ENCODE measurements at regions not wholly inside any gene's neighbourhood (a gene's known extent, or its start where the extent isn't known, plus 50 kb on each side); places are given as distances from the start of the nearest gene placed in this dataset.
"Not testable (repeated sequence)": the region's sequence is repeated elsewhere in the genome, so short reads cannot be mapped to it uniquely, and the experiment has no call there.

DNA sequence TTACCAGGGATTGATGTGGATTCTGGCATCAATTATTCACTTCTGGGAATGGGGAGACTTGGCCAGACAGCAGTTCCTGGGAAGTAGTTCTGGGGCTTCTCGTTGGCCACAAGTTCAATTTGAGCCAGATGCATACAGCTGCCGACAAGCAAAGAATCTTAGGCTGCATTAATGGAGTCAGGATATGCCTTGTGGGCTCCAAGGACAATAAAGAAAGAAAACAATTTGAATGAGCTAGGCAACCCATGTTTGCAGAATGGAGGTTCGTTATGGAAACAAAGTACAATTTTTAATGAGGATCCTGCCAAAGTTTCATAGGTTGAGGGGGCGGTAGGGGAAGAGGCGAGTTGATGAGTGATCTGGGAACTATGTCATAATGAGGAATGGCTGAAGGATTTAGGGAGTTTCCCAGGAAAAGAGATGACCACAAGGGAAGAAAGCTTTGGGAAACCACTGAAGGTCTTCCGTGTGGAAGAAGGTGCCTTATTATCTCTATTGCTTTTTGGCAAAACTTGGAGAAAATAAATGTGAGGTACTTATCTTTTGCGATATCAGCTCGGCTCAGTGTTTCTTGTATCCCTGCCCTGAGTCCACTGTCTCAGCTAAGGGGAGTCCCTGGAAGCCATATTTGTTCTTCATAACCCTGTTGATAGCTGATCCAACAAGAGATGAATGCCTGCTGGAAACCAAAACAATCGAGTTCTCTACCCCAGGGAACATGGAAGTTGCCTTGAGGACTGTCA lies 181.0 kb upstream of the ZNF217 start:
- DNase-seq: no peak

DNA sequence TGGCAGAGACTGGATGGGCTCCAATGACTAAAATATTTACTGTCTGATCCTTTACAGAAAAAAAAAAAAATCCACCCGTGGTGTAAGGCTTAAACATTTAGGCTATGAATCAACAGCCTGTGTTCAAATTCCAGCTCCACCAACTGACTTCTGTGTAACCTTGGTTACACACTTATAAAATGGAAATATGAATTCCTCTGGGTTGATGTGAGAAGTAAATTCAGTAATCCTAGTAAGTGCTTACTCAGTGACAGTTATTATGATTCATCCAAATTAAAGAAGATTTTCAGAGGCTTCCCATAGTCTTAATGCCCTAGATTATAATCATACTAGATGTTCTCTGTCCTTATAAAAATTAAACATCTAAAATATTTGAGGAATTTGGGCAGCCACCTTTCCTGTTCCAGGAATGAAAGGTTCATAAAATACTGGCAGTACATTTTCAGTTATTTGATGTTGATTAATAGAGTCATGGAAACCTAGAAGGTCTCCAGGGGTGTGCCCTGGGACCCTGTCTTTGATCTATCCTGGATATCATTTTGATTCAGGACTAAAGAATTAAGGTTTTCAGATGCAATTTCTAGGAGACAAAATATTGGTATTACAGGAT lies 180.3 kb upstream of the ZNF217 start:
- DNase-seq: no peak

DNA sequence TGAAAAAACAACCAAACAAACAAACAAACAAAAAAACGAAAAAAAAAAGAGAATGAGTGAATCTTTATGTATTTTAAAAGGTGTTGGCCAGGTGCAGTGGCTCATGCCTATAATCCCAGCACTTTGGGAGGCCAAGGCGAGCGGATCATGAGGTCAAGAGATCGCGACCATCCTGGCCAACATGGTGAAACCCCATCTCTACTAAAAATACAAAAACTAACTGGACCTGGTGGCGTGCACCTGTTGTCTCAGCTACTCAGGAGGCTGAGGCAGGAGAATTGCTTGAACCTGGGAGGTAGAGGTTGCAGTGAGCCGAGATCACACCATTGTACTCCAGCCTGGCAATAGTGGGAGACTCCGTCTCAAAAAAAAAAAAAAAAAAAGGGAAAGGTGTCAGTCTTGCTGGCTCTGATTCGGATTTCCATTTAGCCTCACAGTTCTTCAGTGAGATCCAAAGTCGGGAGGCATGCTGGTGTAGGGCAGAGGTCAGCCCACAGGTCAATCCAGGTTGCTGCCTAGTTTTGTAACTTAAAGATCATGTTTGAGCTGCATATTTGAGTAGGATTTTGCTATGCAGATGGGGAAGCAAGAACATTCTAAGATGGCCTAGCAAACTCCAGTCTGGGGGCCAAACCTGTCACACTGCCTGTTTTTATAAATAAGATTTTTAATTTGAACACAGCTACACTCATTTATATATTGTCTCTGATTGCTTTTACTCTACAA lies 179.6 kb upstream of the ZNF217 start:
- DNase-seq: not testable (repeated sequence)

DNA sequence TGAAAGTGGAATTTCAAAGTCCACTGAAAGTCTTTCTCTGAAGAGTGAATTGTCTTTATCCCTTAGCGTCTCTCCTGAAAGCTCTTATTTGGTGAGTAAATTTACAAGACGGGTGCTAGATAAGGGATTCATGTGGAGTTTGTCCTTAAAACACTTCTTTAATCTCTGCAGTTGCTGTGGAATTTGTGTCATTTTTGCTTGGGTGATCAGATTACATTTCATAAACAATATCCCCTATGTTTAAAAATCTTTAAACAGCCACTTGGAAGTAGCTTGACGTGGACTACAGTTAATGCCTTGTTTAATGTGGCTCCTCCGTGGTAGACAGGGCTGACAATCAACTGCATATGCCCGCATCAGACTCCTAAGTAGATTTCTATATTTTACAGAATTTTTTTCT lies 175.4 kb upstream of the ZNF217 start:
- DNase-seq: no peak

DNA sequence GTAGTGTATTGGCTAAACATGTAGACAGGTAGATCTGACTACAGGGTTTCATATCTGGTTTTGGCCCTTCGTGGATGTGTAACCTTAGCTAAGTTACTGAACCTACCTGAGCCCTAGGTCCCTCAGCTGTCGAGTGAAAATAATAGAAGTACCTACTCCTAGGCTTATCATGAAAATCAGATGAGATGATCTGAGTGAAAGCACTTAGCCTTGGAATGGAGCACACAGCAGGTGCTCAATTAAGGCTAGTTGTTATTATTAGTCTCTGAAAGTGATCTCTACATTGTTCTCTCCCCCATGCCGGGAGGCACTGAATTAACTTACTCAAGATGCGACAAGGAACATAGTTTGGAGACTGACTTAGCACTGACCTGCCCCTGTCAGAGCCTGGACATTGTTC lies 174.7 kb upstream of the ZNF217 start:
- DNase-seq: no peak

DNA sequence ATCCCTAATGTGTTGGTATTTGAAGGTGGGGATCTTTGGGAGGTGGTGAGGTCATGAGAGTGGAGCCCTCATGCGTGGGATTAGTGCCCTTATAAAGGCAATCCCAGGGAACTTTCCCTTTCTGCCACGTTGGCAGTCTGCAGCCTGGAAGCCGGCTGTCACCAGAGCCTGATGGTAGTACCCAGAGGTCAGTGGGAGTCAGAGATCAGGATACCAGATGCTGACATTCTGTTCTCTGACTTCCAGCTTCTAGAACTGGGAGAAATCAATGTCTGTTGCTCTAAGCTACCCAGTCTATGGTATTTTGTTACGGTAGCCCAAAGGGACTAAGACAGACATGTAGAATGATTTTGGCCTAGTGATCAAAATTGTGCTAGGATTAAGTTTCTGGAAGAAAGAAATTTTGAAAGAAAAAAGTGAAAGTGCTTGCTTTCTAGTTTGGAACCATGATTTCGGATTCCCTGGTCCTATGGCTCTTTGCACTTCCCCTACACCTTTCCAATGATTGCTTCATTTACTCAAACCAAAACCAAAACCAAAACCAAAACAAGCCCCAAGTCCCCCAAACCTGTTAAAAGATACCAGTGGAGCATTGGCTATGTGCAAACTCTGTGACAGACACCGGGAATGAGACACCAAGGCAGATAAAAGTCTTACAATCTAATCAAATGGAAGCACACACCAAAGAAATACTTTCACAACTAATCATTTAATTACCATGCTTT lies 173.7 kb upstream of the ZNF217 start:
- no peak for DNase-seq

DNA sequence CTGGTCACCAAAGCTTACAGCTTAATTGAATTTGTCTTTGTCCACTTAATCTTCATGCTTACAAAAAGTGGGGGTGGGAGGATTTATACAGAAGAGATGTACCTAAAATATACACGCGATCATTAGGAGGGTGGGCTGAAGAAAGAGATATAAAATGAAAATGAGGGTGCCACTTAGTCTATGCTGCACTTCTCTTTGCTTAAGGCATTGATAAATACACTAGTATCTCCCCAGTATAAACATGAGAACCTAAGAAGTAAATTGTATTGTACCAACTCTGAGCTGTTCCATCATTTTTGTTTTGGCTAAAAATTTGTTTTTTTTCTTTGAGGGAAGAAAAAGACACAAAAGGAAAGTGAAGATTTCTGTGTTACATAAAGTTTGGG lies 170.8 kb upstream of the ZNF217 start:
- no peak for DNase-seq

DNA sequence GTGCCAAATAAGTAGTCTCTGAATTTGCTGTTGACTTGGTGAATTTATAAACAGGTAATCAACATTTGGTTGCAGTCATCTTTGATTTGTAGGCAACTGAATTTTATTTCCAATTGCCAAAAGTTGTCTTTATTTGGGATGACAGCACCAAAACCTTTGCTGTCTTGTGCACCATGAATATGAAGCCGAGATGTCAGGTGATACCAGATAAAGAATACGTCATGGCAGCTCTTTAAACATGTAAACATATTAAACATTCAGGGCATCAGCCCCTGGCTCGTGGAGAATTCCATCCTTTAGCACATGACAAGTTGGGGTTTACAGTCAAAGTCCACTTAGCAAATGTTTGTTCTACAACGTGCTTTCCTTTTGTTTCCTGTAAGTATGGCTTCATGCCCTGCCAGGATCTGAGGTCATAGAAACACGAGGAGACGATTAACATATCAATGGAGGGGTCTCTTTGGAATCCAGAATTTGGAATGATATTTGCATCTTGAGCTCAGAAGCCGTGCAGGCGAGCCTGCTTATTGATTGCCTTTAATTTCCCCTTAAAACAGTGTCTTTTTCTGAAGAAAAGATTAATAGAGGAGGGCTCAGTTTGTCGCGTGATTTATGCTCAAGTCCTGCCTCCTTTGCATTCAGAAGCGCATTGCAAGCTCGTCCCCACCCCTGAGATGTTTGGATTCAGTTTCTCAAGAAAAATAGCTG lies 170.2 kb upstream of the ZNF217 start:
- peak in 2 of 56 donors; percentile 12 to 42 for DNase-seq

DNA sequence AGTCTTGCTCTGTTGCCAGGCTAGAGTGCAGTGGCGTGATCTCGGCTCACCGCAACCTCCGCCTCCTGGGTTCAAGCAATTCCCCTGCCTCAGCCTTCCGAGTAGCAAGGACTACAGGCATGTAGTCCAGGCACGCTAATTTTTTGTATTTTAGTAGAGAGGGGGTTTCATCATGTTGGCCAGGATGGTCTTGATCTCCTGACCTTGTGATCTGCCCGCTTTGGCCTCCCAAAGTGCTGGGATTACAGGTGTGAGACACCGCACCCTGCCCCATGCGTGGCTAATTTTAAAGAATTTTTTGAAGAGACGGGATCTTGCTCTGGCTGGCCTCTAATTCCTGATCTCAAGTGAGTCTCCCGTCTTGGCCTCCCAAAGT lies 168.8 kb upstream of the ZNF217 start:
- DNase-seq: not testable (repeated sequence)

DNA sequence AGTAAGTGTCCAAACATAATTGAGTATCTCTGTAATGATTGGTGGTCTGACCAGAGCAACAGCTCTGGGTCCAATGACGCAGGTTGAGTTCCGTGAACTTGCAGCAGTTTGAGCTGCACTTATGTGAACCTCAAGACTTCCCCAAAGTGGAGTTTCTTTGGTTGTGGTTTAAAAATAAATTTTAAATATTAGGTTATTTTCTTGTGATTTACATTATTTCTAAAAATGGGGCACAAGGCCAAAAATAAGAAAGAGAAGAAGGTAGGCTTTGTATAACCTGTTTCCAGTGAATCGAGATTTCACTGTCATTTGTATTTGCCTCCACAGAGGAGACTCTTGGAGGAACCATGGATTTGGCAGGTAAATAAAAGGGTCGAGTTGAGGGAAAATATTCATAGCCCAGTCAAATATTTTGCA lies 166.4 kb upstream of the ZNF217 start:
- DNase-seq: no peak

DNA sequence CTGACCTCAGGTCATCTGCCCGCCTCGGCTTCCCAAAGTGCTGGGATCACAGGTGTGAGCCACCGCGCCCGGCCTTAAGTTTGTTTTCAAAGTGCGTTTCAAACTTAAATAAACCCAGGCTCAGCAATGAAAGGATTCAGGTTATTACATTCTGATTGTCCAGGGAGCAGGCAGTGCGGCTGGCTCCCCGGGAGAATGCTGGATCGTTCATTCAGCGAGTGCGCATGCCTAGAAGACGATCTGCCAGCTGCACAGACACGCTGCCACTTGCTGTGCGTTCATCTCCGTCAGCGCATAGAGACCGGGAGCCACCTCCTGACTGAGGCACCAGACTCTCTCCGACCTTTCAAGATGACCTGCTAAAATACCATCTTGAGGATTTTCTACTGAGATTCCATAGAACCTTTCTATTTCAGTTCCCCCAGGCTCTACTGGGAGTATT lies 163.9 kb upstream of the ZNF217 start:
- peak in 26 of 56 donors; percentile 1 to 65 (median 21) for DNase-seq

DNA sequence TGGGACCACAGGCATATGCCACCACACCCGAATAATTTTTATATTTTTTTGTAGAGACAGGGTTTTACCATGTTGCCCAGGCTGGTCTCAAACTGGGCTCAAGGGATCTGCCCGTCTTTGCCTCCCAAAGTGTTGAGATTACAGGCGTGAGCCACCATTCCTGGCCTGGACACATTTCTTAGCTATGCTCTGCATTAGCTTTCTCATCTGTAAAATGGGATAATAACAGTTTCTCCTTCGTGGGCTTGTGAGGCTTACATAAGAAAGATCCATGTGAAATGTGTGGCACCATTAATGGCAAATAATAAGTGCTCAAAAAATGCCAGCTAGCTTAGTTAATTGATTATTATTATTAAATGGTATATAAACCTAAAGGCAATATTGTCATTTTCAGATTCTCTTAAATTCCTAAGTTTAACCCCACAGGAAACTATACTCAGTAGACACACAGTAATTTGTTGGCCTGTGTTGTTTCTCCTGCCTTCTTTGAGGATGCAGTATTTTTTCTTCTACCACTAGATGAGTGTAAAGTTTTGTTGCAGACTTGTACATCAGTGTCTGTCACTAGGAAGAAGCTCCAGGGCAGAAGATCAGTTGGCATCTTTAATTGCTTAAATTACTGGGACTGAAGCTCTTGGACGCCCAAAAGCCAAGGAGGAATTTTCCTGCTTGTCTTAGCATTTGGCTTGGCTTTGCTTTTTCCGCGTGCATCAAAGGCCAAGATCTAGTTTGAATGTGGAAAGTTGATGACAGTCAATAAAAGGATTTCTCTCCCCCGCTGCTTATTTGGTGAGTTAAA lies 162.3 kb upstream of the ZNF217 start:
- DNase-seq: no peak

DNA sequence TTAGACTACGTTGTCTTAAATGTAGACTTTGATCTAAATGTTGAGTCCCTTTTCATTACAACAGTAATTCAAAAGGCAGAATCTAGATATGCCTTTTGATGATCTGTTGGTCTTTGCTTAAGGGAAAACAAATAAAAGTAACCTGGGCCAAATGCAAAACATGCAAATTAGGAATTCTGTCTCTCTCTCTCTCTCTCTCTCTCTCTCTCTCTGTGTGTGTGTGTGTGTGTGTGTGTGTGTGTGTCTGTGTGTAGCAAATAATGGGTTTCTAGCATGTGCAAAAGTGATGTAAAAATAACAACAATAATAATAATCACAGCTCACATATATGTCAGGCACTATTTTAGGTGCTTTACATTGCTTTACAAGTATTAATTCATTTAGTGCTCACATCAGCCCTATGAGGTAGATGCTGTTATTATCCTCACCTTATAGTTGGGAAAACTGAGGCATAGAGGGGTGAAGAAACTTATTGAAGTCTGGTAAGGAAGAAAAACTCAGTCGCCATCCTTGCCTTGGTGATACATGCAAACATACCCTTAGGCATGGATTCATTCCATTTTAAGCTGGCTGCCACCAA lies 160.3 kb upstream of the ZNF217 start:
- no peak for DNase-seq

DNA sequence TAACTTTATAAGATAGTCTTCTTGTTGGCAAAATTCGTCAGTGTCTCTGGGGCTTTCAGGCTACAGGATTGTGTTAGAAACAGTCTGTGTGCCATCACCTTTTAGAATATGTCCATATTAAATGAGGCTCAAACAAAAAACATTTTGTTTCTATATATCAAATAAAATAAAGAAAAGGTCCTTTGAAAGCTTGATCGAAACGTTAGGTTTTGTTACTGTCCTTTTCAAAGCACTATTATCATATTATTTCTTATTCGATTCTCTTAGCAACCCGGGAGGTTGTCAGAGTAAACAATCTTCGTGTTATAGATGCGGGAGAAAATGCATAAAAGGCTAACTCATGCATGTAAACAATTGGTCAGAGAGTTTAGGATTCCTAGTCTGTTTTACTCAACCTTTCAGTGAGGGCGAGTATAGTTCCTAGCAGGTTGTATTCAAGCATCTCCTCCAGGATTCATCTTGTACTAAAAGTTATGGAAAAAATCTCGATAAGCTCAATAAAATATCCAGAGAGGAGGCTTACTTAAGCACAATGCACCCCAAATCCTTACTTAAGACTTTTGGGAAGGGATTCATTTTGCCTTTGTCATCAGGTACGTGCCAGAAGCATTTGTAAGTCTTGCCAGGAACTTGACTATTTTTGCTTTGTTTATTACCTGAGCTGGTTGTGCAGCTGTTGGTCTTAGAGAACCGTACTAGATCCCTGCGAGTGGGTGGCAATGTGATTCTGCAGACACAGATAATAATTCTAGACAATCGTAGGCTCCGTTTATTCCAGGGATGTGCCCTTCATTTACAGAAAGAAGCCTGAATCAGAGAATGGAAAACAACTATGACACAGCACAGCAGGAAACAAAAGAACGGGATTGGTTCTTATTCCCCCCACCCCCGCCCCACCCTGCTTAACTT lies 159.6 kb upstream of the ZNF217 start:
- DNase-seq: no peak

DNA sequence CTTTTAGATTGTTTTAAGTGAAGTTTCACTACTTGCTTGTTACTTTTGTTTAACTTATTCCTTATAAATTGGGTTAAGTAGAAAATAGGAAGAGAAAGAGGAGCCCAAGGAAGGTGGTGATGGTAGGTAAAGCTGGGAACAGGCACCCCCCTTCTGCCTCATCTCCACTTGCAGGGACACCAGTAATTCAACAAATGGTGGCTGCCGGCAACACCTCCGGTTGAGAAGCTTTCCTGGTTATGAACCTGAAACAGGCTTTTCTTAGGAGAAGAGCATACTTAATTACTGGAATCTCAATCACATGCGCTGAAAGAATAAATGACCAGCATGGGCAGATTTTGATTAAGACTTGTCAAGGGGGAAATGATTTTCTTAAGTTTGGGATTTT lies 158.9 kb upstream of the ZNF217 start:
- DNase-seq: no peak

DNA sequence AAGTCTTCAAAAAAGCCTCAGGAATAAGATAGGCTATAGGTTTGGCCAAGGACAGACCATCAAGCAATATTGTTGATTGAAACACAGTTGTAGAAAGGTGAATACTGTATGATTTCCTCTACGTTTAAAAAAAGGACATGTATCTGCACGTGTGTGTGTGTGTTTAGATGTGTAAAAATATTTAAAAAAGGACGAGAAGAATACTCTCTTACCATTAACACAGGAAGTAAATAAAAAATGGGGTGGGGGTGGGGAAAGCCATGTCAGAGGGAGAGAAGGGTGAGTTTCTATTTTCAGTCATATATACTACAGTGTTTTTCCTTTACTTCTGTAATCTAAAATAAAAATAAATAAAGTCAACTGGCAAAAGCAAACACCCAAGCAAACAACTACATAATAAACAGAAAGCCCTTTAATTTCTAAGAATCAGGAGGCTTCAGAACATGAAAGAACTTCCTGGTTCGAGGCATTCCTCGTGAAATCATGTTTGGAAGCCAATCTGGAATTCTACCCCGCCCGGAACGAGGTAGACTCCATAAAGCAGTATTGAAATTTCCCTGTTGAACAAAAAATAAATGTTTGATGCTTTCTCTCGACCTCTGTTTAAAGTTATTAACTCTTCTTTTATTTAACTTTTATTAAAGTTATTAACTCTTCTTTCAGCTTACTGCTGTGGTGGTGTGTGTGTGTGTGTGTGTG lies 158.1 kb upstream of the ZNF217 start:
- DNase-seq: no peak

DNA sequence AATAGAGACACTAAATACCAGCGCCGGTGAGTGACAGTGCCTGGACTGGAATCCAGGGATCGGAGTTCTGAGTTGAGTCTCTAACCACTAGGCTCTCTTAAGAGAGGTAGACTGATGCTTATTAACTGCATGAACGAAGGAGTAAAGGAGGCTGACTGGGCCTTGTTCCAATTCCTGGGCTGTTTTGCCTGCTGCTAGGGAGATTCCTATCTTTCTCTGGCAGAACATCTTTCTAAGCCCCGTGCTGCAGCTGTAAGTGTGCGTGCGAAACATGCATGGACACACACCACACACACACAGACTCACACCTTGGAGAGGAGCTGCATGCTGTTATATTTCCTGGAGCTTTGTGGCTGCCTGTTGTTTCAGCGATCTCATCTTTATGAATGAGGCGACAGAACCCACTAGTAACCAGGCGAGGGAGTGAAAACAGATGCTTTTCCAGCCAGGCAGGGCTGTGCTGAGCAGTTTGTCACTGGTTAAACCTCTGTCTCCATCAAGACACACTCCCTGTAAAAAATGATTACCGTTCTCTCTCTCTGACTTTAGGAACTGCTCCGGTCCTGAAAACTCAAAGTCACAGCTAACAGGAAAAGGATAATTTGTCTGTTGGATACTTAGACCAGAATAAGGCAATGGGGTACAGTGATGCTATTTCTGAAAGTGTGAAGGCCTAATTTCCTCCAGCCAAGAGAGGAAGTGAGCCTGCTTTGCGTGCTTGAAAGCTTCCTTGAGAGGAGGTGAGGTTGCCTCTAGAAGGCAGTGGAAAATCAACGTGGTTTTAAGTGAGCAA lies 157.4 kb upstream of the ZNF217 start:
- peak in 15 of 56 donors; percentile 4 to 39 (median 12) for DNase-seq
